ENCODE measurements at regions not wholly inside any gene's neighbourhood (a gene's known extent, or its start where the extent isn't known, plus 50 kb on each side); places are given as distances from the start of the nearest gene placed in this dataset.

GRCh38 chr2:121944072-121944831 is 188.8 kb downstream of the TSN start:
- H3K79me1 ChIP-seq (ENCODE audit: low read depth, low read length), result no peaks in the 10 kb centered on the region
- no peak overlapping the region for H4K91ac ChIP-seq (replicated peaks; ENCODE audit: insufficient read length, low read length)
- H3K4me3 ChIP-seq (ENCODE audit: extremely low read depth in 1 of 4, insufficient read depth in 2 of 4, low read depth in 3 of 4, low read length in 4 of 4), result no peak overlapping the region
- H3K79me2 ChIP-seq (ENCODE audit: control insufficient read depth in 1 of 2, insufficient read depth in 2 of 2, low read length in 2 of 2), result no peaks in the 10 kb centered on the region
- no peak overlapping the region for H4K8ac ChIP-seq (ENCODE audit: extremely low read depth, insufficient read depth, low read length)
- no peaks in the 10 kb centered on the region for H3K4me1 ChIP-seq (replicated peaks in 1 of 4; ENCODE audit: control insufficient read depth in 3 of 4, insufficient read depth in 4 of 4, low read length in 3 of 4)
- no peak overlapping the region for H3K27ac ChIP-seq (ENCODE audit: low read depth, low read length)
- H3K27me3 ChIP-seq (replicated peaks in 1 of 4; ENCODE audit: control insufficient read depth in 3 of 4, extremely low read depth in 1 of 4, insufficient read depth in 3 of 4, low read length in 3 of 4), result no peaks in the 10 kb centered on the region
- no peak overlapping the region for H2AFZ ChIP-seq (ENCODE audit: low read length)
- no peak overlapping the region for H3K56ac ChIP-seq (replicated peaks; ENCODE audit: insufficient read length, low read depth, low read length)
- H3K18ac ChIP-seq (ENCODE audit: extremely low read depth, low read length), result no peak overlapping the region
- no peak overlapping the region for H2BK120ac ChIP-seq (replicated peaks; ENCODE audit: low read depth, low read length)
- no peak overlapping the region for H2AK5ac ChIP-seq (ENCODE audit: low read depth, low read length)
- H3K23ac ChIP-seq (ENCODE audit: insufficient read length), result no peak overlapping the region
- H3K4ac ChIP-seq (replicated peaks; ENCODE audit: insufficient read length, low read depth, low read length), result no peak overlapping the region
- no peak overlapping the region for H3K9ac ChIP-seq (replicated peaks in 1 of 4; ENCODE audit: extremely low read depth in 1 of 4, low read depth in 3 of 4, low read length in 3 of 4)
- H4K5ac ChIP-seq (ENCODE audit: insufficient read length, low read depth, low read length), result no peak overlapping the region
- POLR2A ChIA-PET (ENCODE audit: partially characterized antibody), result no interaction called here
- CTCF ChIA-PET (ENCODE audit: partially characterized antibody), result interaction anchor here (0.9 to 1.8 kb wide), 3 partner anchors 11 to 105 kb away, joined by 3 to 5 read pairs (median 4); no protein-coding TSS in a partner anchor
- H3K14ac ChIP-seq (ENCODE audit: insufficient read length), result no peak overlapping the region
- H2BK15ac ChIP-seq (ENCODE audit: low read length), result no peak overlapping the region
- no peaks in the 10 kb centered on the region for H3K23me2 ChIP-seq (ENCODE audit: low read depth, low read length)
- no peak for DNase-seq (ENCODE audit: low read depth in 1 of 2, low spot score in 2 of 2)
- H3K36me3 ChIP-seq (ENCODE audit: control insufficient read depth in 2 of 4, insufficient read depth in 4 of 4, low read length in 3 of 4), result no peaks in the 10 kb centered on the region
- H3K9me3 ChIP-seq (ENCODE audit: insufficient read depth in 2 of 2, low read depth in 1 of 2, low read length in 1 of 2), result no peaks in the 10 kb centered on the region
- 88% methylated on average over 7 of the region's 7 CpGs; no CpG with 5 or more reads in 1 of the 2 experiments for WGBS, 2 experiments (ENCODE audit: extremely low coverage in 1 of 2, insufficient coverage in 1 of 2, insufficient read length in 1 of 2, insufficient replicate concordance in 2 of 2, low coverage in 1 of 2, low lambda C conversion rate in 2 of 2, missing lambda C conversion rate in 1 of 2)
- H2BK20ac ChIP-seq (ENCODE audit: low read length), result no peak overlapping the region
- H2BK12ac ChIP-seq (ENCODE audit: low read depth, low read length), result no peak overlapping the region
- H2BK5ac ChIP-seq (ENCODE audit: low read depth, low read length), result no peak overlapping the region
- no peak for FAIRE-seq
- H4K20me1 ChIP-seq (replicated peaks in 1 of 2; ENCODE audit: control insufficient read depth in 1 of 2, insufficient read depth in 2 of 2, low read length in 2 of 2), result no peaks in the 10 kb centered on the region
- no peak overlapping the region for H3K4me2 ChIP-seq (ENCODE audit: insufficient read depth in 1 of 2, low read depth in 2 of 2, low read length in 2 of 2)
- no peak for TF ChIP-seq SUZ12 (IDR thresholded peaks at IDR 0.05; ENCODE audit: low read length)
- TF ChIP-seq CHD1 (IDR thresholded peaks at IDR 0.05; ENCODE audit: low read depth, low read length), result no peak
- no peak for TF ChIP-seq FOSL1 (IDR thresholded peaks at IDR 0.05; ENCODE audit: insufficient read depth, low read depth, low read length)
- no peak for TF ChIP-seq KDM5A (IDR thresholded peaks at IDR 0.05; ENCODE audit: low read length)
- no peak for TF ChIP-seq EGR1 (IDR thresholded peaks at IDR 0.05; ENCODE audit: borderline replicate concordance, low read depth, low read length)
- TF ChIP-seq CBX8 (IDR thresholded peaks at IDR 0.05; ENCODE audit: borderline replicate concordance, low read depth, low read length), result no peak
